ENCODE measurements at regions not wholly inside any gene's neighbourhood (a gene's known extent, or its start where the extent isn't known, plus 50 kb on each side); places are given as distances from the start of the nearest gene placed in this dataset.

DNA sequence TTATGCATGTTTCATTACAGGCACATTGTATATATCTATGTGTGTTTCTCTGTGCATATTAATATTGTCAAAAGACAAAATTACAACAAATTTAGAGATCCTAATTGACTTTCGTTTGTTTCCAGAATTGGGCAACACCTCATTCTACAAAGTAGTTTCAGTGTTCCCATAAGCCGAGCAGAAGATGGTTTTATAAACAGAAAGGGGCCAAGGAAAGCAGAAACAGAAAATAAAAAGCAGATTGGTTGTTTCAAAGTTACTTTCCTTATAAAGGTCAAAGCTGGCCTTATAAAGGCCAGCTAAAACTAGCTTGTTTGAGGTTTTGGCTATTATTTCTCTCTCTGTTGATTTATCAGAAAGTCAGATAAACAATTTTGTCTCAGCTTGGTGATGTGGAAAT is 116.2 kb upstream of the FGGY start:
- no peak for TF ChIP-seq TAF1 (IDR thresholded peaks at IDR 0.05; ENCODE audit: low read depth)
- TF ChIP-seq FOXM1 (IDR thresholded peaks at IDR 0.05; ENCODE audit: borderline replicate concordance, low read depth) = no peak
- no peak for TF ChIP-seq EP300 (IDR thresholded peaks at IDR 0.05; ENCODE audit: borderline replicate concordance)
- TF ChIP-seq RAD21 (IDR thresholded peaks at IDR 0.05; ENCODE audit: low read depth) = no peak
- no peak for TF ChIP-seq TEAD4 (IDR thresholded peaks at IDR 0.05)
- no peak for TF ChIP-seq USF1 (IDR thresholded peaks at IDR 0.05)
- no peak for TF ChIP-seq YY1 (IDR thresholded peaks at IDR 0.05; ENCODE audit: low read depth)
- no peak for TF ChIP-seq REST (IDR thresholded peaks at IDR 0.05; ENCODE audit: low read depth)
- TF ChIP-seq EGR1 (IDR thresholded peaks at IDR 0.05) = no peak
- TF ChIP-seq NFIC (IDR thresholded peaks at IDR 0.05) = no peak
- TF ChIP-seq, protein P1, sequence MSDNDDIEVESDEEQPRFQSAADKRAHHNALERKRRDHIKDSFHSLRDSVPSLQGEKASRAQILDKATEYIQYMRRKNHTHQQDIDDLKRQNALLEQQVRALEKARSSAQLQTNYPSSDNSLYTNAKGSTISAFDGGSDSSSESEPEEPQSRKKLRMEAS (IDR thresholded peaks at IDR 0.05) = no peak
- TF ChIP-seq CREB1 (IDR thresholded peaks at IDR 0.05; ENCODE audit: low read depth) = no peak
- TF ChIP-seq CEBPB (IDR thresholded peaks at IDR 0.05) = no peak

DNA sequence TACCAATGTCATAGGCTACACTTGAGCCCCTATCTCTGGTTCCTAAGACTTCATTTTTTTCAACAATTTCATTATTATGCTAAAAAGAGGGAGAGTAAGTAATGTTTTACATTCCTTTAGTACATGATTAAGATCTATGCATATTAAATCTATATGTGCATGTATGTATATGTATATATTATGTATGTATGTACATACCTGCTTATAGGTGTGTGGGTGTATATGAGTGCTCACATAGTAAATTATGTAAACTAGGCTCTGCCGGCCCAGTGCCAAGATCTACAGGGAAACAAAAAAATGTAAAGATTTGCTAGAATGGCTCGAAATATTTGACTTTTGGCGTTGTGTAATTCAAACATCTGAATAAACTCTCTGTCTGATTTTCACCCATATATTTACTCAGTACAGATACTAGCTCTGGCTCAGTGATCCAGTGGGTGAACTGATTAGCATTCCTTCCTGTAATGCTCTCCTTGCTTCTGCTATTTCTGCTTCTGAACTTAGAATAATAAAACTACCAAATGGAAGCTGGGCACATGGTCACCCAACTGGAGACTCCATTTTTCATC is 113.1 kb upstream of the FGGY start:
- TF ChIP-seq YY1 (IDR thresholded peaks at IDR 0.05; ENCODE audit: low read depth) (no peak), CREB1 (IDR thresholded peaks at IDR 0.05; ENCODE audit: low read depth) (no peak), USF1 (IDR thresholded peaks at IDR 0.05) (no peak), NFIC (IDR thresholded peaks at IDR 0.05) (0 out of 2 replicates have a peak, but pooled peaks have one; percentile 9), TEAD4 (IDR thresholded peaks at IDR 0.05) (no peak)

DNA sequence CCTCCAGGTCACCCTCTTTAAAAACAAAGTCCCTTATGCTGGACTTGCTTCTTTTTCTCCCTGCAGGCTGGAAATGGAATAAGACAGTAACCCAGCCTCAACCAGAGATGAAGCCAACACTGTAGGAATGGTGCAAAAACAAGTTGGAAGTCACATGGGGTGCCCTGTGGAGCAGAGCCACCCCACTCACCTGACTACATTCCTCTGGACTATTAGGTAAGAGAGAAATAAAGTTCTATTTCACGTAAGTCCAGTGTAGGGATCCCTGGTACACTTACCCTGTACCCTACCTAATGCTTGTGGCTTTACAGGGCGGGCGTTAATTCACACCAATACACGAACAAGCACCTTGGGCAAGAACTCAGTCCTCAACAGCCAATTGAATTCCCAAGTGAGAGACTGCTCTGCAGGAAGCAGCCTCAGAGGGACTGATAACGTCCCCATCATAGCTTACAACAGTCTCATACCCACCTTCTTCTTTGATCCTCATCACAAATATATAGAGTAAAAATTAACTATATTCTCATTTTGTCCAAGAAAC is 112.5 kb upstream of the FGGY start:
- TF ChIP-seq EP300 (IDR thresholded peaks at IDR 0.05; ENCODE audit: borderline replicate concordance) = no peak
- TF ChIP-seq USF1 (IDR thresholded peaks at IDR 0.05) = 0 out of 2 replicates have a peak, but pooled peaks have one; percentile 37
- no peak for TF ChIP-seq ZBTB7A (IDR thresholded peaks at IDR 0.05; ENCODE audit: low read depth)

DNA sequence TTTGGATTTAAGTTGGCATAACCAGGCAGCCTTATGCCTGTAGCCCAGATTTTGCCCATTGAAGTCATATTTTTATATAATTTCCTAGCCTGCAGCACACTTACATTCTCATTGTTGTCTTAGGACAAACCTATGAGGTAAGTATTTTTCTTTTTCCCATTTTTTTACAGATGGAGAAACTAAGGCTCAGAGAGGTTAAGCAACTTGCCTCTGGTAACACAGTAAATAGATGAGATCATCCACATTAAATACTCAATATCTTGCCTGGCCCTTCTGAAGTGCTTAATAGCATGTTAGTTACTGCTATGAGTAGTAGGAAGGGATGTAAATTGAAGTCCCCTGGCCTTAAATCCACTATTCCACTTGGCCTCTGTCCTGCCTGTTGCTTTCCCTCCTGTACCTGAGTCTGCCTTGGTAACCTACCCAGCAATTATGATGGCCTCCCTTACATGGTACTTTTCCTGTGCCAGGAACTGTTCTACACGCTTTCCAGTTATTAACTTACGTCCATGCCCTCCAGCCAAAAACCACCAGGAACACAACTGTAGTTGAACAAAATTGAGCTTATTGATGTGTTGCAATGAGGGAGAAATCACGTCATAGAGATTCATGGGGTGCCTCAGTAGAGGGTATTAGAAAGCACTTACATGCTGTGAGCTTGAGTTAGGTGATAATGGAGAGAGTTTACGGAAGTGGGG is 111.6 kb upstream of the FGGY start:
- TF ChIP-seq TEAD4 (IDR thresholded peaks at IDR 0.05) = no peak
- TF ChIP-seq REST (IDR thresholded peaks at IDR 0.05; ENCODE audit: low read depth) = no peak
- TF ChIP-seq FOXM1 (IDR thresholded peaks at IDR 0.05; ENCODE audit: borderline replicate concordance, low read depth) = no peak
- TF ChIP-seq TAF1 (IDR thresholded peaks at IDR 0.05; ENCODE audit: low read depth) = no peak
- TF ChIP-seq EP300 (IDR thresholded peaks at IDR 0.05; ENCODE audit: borderline replicate concordance) = no peak
- TF ChIP-seq EGR1 (IDR thresholded peaks at IDR 0.05) = no peak
- no peak for TF ChIP-seq CEBPB (IDR thresholded peaks at IDR 0.05)
- no peak for TF ChIP-seq RAD21 (IDR thresholded peaks at IDR 0.05; ENCODE audit: low read depth)

DNA sequence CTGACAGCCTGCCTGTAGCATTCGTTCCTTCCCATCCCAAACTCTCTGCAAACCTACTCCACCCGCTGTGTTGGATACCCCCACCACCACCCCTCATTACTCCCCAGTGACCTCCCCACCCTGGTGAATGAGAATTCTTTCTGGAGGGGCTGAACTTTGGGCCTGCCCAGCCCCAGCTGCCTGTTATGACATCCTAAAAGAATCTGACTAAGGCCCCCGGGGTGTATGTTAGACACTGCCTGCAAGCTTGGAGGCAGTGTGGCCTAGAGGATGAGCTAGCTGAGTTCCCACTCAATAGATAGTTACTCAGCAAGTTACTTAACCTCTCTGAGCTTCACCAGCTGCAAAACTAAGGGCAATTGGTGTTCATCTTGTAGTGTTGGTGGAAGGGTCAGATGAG is 110.2 kb upstream of the FGGY start:
- TF ChIP-seq YY1 (IDR thresholded peaks at IDR 0.05; ENCODE audit: low read depth) (no peak), CREB1 (IDR thresholded peaks at IDR 0.05; ENCODE audit: low read depth) (no peak)

DNA sequence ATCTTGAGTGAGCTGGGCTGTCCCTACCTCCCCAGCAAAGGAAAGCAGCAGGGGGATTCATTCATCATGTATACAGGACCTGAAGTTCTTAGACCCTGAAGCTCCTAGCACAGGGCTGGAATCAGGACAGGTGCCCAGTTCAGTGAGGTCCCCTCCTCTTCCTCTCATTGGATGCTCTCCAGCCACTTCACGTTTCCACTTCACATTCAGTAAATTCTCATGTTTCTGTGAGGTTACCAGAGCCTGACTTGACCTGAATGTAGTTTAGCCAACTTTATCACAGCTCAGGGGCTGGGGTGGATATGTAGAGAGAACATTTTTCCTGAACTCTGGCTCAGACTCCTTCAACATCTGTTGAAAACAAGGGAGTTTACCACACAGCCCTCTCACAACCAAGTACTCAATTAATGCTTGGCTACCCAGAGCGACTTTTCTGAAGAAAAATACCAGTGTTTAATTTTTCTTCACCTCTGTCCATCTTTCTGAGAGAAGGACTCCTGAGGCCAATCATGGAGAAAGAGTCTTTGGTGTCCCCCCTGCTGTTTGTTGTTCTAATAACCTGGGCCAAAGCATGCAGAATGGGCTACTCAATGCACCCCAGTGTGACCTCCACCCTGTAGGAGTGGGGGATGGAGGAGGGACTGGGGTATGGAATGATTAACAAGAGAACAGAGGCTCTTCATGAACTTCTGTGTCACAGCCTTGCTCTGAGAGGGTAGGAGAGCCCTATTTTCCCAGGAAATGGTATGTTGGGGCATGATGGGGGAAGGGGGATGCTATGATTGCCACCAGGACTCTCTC is 108.3 kb upstream of the FGGY start:
- TF ChIP-seq NFIC (IDR thresholded peaks at IDR 0.05) (no peak), TCF12 (IDR thresholded peaks at IDR 0.05; ENCODE audit: low read depth) (no peak), CEBPB (IDR thresholded peaks at IDR 0.05) (no peak), TAF1 (IDR thresholded peaks at IDR 0.05; ENCODE audit: low read depth) (no peak), EGR1 (IDR thresholded peaks at IDR 0.05) (no peak), TEAD4 (IDR thresholded peaks at IDR 0.05) (no peak), USF1 (IDR thresholded peaks at IDR 0.05) (no peak), FOXM1 (IDR thresholded peaks at IDR 0.05; ENCODE audit: borderline replicate concordance, low read depth) (no peak), ZBTB7A (IDR thresholded peaks at IDR 0.05; ENCODE audit: low read depth) (no peak)

All from Ishikawa (cell line).